ENCODE measurements at regions not wholly inside any gene's neighbourhood (a gene's known extent, or its start where the extent isn't known, plus 50 kb on each side); places are given as distances from the start of the nearest gene placed in this dataset.

DNA sequence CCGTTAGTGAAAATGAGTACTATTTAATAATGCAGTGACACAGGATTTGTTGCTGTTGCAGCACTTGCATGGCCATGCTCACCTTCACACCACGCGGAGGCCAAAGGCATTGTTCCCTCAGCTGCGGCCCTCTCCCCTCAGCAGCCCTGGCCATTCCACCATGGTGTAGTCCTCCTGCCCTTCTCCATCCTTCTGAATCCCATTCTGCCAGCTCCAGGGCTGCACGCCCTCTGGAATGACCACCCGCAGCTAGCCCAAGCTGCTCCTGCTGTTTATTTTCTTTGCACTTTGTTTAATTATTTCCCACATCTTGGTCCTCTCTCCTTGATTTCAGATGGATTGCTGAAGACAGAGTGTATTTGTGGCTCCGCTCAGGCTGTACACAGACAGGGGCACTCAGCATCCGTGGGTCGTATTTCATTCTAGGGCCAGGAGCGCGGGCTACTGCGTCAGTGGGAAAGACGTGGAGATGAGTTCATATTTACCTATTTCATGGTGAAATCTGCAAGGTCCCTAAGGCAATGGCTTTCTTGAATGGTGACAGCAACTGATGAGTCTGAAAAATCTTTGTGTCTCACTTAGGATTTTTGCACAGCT, 81.4 kb upstream of the DUSP22 start:
- DNase-seq = no peak

DNA sequence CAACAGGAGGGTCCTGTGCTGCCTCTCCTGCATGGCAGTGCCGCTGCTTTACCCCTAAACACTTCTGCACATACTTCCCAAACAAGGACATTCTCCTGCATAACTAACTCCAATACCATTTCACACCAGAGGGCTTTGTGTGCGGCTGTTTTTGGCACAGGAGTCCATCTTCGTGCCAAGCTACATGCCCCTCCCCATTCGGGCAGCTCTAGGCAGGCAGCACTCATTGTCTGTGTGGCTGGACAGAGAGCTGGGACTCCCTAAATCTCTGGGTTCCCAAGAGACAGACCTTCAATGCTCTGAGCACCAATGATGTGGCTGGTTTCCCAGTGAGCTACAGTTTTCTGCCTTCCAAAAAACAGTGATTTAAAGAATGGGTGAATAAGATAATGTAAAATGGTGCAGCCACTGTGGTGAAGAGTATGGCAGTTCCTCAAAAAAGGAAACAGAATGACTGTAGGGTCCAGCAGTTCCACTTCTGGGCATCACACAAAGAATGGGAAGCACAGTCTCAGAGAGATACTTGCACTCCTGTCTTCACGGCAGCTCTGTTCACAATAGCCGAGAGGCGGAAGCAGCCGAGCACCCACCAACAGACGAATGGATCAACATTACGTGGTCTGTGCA, 80.3 kb upstream of the DUSP22 start:
- DNase-seq = no peak

DNA sequence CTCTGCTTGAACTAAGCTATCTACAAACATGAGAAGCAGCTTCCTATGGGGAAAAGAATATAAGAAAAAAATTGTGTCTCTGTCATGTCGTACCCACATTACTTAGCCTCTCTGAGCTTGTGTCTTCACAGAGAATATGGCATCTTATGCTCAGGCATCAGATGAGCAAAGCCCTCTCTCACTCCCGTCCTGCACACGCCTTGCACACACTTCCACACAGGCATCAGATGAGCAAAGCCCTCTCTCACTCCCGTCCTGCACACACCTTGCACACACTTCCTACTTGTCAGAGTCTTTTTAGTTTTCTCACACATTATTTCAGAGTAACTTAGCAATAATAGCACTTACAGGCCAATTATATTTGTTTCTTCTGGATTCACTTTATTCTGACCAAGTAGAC, 79.0 kb upstream of the DUSP22 start:
- no peak for DNase-seq

DNA sequence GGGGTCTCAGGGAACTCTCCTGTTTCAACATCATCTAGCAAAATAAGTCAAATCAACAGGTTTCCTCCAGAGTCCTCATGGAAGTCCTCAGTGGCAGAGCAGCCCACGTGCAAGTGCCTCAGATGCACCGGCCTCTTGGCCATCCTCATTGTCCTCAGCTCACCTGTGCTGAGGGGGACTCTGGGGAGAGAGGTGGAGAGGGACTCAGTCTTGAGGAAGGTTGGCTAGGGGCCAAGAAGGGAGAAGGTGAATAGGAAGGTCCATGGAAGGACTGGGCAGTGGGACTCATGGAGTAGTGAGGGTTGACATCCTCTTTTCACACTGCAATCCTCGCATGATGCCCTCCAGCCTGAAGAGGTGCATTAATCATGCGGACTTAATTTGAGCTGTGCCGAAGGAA, 77.9 kb upstream of the DUSP22 start:
- no peak for DNase-seq

DNA sequence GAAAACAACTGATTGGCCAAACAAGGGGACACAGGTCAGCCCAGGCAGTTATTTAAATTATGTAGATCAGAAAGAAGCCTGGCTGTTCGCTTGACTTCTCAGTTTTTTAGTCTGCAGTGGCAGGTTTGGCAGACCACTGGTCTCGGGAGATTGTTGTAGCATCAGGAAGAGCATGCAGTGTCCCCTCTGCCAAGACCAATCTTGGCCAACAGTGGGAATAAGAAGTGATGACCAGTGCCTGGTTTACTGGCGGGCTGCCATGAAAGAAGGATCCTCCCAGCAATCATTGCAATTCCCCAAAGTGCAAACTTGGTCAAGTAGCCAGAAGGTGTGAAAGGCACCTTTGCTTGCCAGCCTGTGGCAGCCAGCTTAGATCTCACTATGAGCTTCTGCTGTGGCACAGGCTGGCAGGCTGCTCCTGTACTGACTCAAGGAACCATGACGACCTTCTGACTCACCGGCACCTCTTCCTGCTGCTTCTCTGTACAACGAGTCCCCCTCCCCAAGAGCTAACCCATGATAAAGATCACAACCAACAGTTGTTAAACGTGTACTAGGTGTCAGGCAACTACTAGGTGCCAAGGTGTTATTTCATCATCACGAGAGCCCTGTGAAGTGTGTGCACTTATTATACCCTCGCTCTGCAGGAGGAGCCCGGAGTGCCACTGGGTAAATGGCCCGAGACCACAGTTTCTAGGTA, 76.8 kb upstream of the DUSP22 start:
- DNase-seq = no peak

DNA sequence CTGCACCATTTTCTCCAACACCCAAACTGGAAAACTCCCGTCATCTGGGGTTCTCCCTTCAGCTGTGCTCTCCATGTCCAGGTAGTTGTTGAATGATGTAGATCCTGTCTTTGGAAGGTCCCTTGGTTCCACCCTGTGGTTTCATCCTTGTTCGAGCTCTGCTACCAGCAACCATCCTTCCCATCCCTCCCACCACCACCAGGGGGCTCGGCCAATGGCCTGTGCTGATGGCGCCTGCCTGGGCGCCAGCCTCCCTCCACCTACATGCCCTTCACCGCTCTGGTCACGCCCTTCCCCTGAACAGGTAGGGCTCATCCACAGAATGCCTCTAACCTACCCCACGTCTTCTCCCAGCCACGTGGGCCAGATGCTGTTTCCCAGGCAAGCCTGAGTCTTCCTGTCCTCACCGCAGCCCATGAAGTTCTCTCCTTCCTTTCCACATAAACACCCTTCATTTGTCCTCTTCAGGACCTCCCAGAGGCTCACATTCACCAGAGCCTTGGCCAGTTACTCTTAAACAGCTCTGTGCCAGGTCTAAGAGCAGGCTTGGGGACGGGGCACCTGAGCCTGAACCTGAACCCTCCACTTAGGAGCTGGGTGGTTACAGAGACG, 75.1 kb upstream of the DUSP22 start:
- DNase-seq = no peak

DNA sequence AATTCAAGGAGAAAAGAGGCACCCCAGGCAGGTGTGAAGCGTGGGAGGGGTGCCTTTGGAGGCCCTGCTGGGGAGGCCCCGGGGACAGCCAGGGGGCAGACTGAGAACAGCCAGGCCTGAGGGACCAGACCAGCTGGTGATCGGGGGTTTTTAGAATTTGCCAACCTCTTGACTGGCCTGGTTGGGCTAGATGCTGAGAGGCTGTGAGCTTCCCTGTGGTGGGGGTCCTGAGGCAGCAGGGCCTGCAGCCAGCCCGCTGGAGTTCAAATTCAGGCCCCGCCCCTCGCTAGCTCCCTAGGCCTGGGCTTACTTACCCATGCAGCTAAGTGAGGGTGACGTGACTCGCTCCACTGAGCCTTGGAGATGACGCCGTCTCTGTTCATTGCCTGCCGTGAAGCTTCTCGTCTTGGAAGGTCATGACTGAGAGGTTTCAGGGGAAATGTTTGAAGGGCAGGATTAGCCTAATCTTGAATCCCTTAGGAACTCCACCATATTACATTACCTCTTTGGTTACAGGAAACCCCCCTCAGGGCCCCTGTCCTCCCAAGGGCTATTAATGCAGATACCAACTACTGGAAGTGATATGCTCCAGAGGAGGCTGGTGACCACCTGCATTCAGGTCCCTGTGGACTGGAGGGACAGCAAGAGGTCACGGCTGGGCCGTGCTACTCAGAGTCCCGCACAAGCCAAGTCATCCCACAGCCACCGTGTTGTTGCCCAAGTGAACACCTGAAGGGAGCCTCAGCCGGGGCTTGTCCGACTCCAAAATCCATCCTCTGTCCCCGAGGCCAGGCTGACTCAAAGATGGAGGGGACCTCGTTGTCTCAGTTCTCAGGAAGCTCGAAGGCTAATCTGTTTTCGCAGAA, 73.9 kb upstream of the DUSP22 start:
- DNase-seq = no peak

DNA sequence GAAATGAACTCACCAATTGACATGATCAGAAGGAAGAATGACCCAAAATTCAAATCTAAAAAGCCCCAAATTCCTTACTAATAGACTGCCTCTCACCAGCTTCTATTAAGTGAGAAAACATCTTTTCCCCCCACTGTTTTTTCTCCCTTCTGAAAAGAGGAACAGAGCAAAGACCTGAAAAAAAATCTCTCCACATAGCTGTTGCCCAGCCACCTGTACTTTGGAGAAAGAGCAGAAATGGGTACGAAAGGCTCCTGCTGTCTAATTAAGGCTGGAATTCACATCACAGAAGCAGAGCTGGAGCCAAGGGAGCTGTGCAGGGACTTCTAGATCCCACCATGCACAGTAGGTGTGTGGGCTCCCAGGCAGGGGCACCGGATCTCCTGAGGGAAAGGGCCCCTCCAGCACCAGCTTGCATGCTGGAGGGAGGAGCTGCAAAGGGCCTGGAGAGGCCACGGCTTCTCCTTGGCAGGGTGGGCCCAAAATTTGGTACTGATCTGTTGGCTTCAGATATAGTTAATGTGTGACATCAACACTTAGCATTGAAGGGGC, 73.2 kb upstream of the DUSP22 start:
- no peak for DNase-seq

DNA sequence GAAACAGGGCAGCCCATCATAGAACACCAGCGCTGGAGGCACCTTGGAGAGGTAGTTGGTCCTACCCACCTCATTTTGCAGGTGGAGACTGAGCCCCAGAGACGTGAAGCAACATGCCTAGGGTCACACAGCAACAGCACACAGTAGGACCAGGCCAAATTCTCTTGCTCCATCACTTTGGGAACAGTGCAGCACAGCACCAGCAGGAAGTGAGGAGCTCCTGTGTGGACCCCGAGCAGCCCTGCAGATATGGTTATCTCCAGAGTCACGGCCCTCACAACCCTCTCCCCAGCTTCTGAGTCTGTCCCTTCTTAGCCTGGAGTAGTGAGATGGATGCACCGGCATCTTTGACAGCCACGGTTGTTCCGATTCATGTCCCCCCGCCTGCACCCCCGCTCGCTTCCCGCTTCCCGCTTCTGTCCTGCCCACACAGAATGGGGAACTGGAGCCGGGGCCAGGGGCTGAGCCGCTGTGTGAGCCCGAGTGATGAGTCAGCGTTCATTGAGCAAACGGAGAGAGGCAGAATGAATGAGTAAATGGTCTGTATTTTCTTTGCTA, 72.6 kb upstream of the DUSP22 start:
- no peak for DNase-seq

DNA sequence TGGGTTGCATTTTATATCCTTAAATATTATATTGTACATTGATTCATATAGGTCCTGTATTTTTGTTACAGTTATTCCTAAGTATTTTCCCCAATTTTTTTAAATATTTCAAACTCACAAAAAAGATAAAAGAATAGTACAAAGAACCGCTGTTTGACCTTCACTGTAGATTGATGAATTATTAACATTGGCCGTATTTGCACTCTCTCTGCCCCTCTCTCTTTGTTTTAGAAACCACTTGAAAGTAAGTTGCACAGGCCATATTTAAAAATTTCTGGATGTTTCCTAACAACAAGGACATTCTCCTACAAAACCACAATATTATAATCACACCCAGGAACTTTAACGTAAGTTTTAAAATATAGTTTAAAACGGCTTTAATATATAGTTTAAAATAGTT, 72.0 kb upstream of the DUSP22 start:
- no peak for DNase-seq

DNA sequence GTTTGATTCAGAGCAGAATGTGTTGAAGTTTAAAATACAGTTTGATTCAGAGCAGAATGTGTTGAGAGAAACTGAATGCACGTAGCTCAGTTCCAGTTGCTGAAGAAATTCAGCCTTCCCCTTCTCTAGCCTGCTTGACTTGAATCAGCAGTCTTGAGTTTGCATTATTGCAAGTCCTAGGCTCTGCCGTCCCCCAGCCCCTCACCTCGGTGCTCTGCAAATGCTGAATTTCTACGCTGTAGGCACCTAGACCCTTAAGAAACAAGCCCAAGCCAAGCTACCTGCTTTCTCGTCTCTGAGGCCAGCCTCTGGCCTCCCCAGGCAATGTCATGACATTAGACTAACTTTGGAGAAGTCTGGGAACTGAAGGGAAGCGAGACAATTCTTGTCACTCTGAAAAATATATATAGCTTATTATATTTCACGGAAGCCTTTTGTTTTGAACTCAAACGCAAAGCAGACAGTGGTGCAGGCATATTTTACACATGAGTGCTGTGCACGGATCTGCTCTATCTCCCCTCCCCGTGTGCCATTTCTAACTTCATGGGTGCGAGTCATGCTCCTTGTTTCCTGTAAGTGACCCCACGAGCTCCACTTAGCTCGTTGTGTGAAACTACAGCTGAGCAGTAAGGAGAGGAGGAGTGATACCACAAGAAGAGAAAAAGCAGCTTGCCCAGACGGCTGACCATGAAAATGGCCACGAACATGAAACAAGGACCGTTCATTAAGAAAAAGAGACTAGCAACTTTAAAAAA, 71.4 kb upstream of the DUSP22 start:
- DNase-seq = no peak

DNA sequence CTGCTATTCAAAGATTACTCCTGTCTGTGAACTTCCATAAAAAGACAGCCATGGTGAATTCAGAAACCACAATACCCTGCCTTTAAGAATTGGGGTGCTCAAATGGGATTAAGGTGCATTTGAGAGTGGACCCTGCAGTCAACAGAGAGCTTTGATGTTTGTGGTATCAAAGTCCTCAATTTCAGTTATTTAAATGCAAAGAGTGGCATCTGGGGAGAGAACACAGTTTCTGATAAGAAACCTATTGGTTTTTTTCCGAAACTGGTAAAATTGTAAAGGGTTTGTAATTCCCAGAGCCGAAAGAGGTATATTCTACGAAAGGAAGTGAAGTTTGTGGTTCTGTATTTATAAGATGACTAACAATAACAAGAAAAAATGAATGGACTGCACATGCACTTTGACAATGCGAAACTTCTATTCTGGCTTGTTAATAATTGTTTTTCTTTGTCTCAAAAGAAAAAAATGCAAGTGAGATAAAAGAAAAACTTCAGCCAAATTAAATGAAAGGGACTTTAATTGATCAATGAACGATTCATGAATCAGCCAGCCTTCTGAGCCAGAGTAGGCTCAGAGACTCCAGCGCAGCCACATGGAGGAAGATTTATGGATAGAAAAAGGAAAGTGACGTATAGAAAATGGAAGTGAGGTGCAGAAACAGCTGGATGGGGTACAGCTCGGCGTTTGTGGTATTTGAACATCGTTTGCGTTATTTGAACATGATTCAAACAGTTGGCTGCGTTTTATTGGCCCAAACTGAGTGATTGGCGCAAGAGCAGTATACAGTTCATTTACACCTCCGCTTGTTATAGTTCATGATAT, 70.5 kb upstream of the DUSP22 start:
- DNase-seq = no peak

DNA sequence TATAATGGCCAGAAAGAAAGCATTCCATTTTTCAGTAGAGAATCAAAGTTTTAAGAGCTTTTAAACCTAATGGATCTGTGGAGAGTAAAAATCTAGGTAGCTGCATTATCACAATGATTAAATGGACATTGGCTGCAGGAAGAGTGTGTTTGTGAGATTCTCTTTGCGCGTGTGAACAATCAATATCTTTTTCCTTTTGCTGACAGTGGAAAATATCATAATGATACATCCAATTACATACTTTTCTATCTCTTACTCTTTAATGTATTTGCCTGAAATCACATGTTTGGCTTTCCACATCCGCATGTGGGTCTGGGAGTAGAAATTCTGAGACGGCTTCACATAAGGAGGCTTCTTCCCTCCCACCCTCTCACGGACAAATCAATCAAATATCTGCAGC, 69.8 kb upstream of the DUSP22 start:
- DNase-seq = no peak

DNA sequence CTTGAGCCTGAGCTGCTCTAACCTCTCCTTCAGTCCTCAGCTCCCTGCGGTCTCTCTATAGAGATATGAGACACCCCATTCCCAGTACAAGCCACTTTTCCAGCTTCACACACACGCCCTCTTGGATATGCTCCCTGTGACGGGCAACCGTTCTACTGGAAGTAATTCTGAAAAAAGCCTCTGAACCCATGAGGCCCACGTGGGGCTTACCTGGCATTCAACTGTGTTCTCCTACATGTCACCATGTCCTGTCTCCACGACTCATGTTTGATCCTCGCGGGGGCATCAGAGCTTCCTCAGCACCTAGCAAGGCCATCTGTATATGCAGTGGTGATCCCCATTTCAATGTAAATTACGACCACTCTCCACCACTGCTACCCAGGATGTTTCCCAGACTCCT, 69.2 kb upstream of the DUSP22 start:
- no peak for DNase-seq

DNA sequence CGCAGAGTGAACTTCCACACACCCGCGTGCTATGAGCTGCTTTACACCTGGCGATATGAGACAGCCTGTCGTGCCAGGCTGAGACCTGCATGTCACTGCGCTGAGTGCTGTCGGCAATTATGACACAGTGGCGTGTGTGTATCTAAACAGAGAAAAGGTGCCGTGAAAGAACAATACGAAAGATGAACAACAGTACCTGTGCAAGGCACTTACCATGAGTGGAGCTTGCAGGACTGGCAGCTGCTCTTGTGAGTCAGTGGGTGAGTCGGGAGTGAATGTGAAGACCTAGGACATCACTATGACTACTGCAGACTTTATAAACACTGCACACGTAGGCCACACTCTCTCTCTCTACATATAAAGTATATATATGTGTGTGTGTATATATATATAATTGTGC, 68.5 kb upstream of the DUSP22 start:
- DNase-seq = no peak

DNA sequence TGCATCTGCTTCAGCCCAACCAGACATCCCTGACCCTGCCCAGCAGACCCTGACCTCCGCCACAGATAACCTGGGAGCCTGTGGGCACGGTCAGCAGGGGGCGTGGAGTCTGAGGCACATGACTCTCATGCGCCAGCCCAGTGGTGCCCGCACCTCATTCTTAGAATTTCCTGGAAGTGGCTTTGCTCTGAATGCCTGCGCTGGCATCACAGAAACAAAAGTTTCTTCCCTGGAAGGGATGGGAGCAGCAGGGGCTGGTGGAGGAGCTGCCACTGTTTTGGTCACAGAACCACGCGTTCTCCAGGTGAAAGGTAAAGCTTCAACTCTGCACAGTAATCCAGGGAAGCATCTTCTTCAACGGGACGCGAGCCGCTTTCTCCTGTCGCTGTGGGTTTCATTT, 67.9 kb upstream of the DUSP22 start:
- no peak for DNase-seq

DNA sequence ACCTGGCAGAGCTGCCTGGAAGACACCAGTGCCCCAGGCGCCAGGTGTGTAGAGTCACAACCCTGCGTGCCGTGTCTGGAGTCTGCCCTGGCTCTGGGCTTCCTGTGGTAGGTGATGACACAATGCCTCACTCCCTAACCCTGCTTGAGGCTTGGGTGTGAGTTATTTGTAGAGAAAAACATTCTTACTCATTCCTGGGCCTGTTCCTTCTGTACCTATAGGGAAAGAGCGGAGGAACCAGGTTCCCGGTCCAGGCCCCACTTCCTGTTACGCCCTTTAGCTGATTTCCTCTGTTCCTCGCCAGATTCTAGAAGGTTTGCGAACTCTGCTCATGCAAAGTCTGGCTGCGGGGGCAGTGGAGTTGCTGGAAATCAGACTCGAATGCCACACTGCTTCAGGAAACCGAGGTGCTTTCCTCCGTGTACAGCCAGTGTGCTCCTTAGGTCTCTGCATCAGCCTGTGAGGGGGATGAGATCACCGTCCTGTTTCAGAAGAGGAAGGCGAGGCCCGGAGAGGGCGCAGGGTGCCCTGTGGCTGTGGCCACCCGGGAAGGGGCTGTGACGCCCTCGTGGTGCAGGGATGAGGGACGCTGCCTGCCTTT, 67.1 kb upstream of the DUSP22 start:
- no peak for DNase-seq

DNA sequence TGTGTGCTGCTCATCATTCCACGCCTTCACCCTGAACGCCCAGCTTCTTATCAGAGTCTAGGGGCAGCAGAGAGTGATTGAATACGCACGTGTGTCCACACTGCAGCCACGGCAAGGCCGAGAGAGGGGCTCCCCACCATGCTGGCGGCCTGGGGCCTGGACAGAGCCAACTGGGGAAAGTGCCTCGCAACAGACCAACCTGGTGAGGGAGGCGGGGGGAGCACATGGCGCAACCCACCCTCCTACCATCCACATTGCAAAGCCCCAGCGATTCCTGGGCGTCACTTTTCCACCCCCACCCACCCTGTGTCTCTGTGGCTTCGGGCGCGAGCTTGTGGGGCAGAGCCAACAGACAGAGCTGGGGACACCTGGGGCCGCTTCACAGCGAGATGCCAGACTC, 66.4 kb upstream of the DUSP22 start:
- DNase-seq = no peak

DNA sequence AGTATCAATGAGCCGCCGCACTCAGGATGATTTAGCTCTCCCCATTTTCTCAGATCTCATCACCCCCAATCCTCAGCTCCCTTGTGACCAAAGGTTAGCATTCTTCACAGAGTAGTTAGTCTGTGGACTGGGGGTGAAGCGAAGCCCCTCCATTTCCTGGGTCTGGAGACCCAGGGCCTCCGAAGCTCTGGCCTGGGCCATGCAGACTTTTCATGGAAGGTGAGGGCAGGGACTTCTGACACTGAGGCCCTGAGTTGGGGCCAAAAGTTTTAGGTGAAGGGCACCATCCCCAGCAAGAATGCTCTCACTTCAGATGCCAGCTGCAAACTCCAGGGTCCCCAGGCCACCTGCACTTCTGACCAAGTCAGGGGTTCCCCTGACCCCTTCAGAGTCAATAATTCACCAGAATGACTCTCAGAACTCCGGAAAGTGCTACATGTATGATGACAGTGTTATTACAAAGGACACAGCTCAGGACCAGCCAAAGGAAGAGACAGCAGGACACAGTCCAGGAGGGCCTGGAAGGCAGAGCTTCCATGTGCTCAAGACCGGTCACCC, 65.7 kb upstream of the DUSP22 start:
- no peak for DNase-seq

Measured in NCI-H1694 (cell line).